PFSK-1 (cell line): ENCODE measurements at regions not wholly inside any gene's neighbourhood (a gene's known extent, or its start where the extent isn't known, plus 50 kb on each side); places are given as distances from the start of the nearest gene placed in this dataset.

Experiments used
- FOXP2 ChIP-seq: optimal IDR thresholded peaks from 2 replicates; pipeline ENCODE3; 2011; ENCODE audit warnings: borderline replicate concordance, control low read depth, inconsistent platforms; ENCODE audit not compliant: insufficient read depth; ENCODE audit errors: extremely low read length, extremely low read depth
- POLR2AphosphoS5 ChIP-seq: IDR thresholded peaks from 2 replicates; pipeline ENCODE4 v1.6.1; 2012; ENCODE audit warnings: low read depth, mild to moderate bottlenecking, control low read depth, low read length, moderate library complexity
- SIN3A ChIP-seq: IDR thresholded peaks from 2 replicates; pipeline ENCODE4 v1.6.1; 2012; ENCODE audit warnings: mild to moderate bottlenecking, low read length, moderate library complexity, borderline replicate concordance; ENCODE audit not compliant: insufficient read depth
- TAF1 ChIP-seq: IDR thresholded peaks from 2 replicates; pipeline ENCODE4 v1.6.1; 2012; ENCODE audit warnings: low read length, control low read depth, borderline replicate concordance; ENCODE audit not compliant: insufficient read depth
- TF ChIP-seq, protein P1 (sequence below), 2 experiments: IDR thresholded peaks; 2 replicates each; pipeline versions ENCODE4 v1.6.1 to v1.8.0; 2011 to 2012; ENCODE audit warnings: low read depth in 2 of 2, low read length in 2 of 2, control low read depth in 1 of 2, inconsistent platforms in 1 of 2, mild to moderate bottlenecking in 1 of 2, moderate library complexity in 1 of 2; ENCODE audit not compliant: insufficient read depth in 1 of 2

GRCh38 chr13:67990868-67991267 is 760.7 kb upstream of the PCDH9 start:
- TF ChIP-seq POLR2AphosphoS5 (no peak), SIN3A (no peak), FOXP2 (no peak), TAF1 (no peak)
- TF ChIP-seq, protein P1, sequence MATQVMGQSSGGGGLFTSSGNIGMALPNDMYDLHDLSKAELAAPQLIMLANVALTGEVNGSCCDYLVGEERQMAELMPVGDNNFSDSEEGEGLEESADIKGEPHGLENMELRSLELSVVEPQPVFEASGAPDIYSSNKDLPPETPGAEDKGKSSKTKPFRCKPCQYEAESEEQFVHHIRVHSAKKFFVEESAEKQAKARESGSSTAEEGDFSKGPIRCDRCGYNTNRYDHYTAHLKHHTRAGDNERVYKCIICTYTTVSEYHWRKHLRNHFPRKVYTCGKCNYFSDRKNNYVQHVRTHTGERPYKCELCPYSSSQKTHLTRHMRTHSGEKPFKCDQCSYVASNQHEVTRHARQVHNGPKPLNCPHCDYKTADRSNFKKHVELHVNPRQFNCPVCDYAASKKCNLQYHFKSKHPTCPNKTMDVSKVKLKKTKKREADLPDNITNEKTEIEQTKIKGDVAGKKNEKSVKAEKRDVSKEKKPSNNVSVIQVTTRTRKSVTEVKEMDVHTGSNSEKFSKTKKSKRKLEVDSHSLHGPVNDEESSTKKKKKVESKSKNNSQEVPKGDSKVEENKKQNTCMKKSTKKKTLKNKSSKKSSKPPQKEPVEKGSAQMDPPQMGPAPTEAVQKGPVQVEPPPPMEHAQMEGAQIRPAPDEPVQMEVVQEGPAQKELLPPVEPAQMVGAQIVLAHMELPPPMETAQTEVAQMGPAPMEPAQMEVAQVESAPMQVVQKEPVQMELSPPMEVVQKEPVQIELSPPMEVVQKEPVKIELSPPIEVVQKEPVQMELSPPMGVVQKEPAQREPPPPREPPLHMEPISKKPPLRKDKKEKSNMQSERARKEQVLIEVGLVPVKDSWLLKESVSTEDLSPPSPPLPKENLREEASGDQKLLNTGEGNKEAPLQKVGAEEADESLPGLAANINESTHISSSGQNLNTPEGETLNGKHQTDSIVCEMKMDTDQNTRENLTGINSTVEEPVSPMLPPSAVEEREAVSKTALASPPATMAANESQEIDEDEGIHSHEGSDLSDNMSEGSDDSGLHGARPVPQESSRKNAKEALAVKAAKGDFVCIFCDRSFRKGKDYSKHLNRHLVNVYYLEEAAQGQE (IDR thresholded peaks at IDR 0.05; ENCODE audit: insufficient read depth in 1 of 2, low read depth in 2 of 2, low read length in 2 of 2): no peak
